GM18858 (cell line): ENCODE measurements at regions not wholly inside any gene's neighbourhood (a gene's known extent, or its start where the extent isn't known, plus 50 kb on each side); places are given as distances from the start of the nearest gene placed in this dataset.

Experiments used
- ATAC-seq: cut with Tn5 transposase; IDR thresholded peaks from one replicate; pipeline ENCODE4 v1.9.1; 2021; ENCODE audit not compliant: unreplicated experiment

DNA sequence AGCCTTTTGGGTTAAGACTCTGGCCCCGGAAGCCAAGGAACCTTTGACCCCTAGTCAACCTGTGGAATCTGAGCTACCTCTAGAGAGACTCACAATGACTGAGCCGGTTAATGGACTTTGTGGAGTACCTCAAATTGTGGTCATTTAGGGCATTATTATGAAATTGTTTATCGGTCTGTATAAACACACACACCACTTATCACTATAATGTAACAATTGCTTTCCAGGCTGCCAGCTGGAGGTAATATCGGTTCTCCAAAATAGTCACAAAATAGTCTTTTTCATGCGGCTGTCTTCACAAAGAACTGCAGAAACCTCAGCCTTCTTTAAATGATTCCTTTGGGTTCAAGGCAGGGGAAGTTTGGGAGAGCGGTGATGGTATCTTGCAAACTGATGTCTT, 144.2 kb downstream of the DACT1 start:
- ATAC-seq: no peak

DNA sequence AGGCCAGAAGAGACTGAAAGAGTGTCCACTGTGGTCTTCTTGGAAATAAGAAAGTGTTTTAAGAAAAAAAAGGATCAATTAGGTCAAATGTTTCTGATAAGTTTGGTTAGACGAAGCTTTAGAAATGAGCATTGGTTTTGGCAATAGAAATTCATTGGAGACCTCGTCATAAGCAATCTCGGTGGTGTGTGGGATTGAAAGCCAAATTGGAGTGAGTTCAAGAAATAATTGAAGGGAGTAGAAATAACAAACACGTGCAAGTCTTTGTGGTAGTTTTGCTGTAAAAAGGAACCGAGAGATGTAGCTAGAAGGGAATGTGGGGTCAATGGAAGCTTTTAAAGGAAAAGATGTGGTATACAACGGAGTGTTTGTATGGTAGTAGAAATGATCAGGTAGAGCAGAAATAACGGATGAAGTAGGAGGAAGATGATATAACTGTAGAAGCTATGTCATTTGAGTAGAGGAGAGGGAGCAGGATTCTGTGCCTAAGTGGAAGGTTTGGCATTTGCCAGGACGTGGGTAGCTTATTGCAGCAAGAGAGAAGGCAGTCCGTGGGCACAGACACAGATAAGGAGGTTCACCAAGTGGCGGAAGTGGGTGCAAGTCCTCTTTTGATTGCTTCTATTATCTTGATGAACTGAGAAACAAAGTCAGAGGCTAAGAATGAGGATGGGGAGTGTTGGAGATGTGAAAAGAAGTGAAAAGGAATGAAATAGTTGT, 146.2 kb downstream of the DACT1 start:
- ATAC-seq: no peak

DNA sequence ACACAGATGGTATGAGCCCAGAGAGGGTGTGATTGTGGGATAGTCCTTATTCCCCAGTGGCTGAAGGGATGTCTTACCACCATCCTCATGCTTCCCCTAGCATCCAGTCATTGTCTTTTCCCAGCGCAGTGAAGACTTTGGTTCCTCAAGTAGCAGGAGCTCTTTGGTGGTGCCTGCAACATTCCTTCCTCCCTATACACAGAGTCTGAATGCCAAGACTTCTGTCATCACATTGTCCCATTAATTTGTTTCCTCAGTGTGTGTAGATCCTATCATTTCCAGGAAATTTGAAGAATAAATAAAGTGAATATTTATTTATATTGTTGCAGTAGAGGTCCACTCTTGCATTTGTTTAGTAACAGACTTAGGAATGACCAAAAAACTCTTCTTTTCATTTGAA, 147.2 kb downstream of the DACT1 start:
- no peak for ATAC-seq

DNA sequence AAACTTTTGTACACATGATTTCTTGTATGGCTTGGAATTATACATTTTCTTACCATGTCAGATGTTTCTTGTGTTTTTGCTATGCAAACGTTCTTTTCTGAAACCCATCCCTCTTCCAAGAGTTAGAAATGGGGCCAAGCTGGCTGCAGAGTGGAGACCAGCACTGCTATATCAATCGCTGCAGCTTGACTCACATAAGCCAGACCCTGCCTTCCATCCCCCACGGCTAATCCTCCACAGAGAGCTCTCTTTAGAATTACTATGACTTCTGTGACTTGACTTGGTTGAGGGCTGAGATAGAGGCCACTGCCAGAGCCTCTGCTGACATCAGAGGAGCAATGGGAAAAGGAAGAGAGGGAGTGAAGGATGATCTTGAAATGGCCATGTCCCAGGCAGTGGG, 147.9 kb downstream of the DACT1 start:
- ATAC-seq: no peak

DNA sequence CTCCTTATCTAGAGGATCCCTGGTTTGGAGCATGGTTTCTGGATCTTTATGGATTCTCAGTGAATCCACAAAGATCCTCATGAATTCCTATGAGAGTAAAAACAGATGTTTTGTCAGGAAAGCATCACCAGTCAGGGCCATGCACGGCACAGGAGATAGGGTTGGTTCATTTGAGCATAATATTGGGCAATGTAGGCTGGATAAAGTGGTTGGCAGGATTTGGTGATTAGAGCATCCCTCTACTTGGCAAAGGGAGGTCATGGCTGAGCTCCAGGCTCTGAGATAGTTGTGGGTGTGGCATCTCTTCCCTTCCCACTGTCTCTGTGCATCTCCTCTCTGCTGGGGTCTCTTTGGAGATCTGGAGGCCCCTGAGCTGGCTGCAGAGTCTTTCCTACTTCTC, 149.8 kb downstream of the DACT1 start:
- ATAC-seq: no peak

- ATAC-seq: no peak
Measured at GRCh38 chr14:58788655-58789503, 151.1 kb downstream of the DACT1 start.

GRCh38 chr14:58789736-58790135, 152.0 kb downstream of the DACT1 start:
- ATAC-seq: no peak

- no peak for ATAC-seq
Measured at GRCh38 chr14:58792416-58792815, 154.7 kb downstream of the DACT1 start.

DNA sequence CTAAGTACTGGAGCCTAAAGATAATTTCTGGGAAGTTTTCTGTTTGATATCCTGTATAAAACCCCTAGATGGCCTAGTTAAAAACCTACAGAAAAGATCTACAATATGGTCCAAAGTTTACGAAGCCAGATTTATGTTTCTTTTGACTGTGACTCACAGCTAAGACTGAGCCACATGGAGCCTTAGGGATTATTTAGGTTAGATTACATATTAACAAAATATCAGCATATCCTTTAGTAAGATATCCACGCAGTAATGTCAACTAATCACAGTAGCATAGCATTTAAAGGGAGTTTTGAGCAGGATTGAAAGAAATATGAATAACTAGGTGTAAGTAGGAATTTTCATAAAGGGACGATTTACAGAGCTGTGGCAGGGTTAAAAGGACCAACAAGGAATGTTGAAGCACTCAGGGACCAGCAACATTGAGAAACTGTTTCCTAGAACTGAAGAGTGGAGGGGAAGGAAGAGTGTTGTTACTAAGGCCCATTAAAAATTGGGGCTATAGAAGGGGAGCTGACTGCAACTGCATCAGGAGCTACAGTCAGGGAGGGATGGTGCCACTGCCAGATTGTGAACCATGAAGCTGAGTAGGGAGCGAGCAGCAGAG, 155.5 kb downstream of the DACT1 start:
- ATAC-seq: no peak

- no peak for ATAC-seq
Measured at GRCh38 chr14:58794993-58795762, 157.4 kb downstream of the DACT1 start.

GRCh38 chr14:58796242-58797009, 158.7 kb downstream of the DACT1 start:
- ATAC-seq: no peak

GRCh38 chr14:58797010-58797429, 159.3 kb downstream of the DACT1 start:
- ATAC-seq: peak; percentile 65

DNA sequence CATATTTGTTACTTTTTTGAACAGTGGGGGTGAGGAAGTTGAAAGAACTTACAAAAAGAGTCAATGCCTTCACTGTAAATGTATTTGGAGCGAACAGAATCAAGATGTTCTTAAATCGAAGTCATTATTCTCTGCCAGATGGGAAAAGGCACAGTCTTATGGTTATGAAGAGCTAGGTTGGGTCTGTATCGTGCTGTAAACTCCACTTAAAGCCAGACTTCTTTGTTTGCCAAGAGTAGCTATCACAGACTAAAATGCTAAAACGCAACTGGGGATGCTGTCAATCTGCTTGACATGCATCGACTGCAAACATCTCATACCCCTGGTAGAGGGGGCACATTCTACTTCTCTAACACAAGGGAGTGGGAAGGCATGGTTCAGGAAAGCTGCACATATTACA, 160.4 kb downstream of the DACT1 start:
- no peak for ATAC-seq

DNA sequence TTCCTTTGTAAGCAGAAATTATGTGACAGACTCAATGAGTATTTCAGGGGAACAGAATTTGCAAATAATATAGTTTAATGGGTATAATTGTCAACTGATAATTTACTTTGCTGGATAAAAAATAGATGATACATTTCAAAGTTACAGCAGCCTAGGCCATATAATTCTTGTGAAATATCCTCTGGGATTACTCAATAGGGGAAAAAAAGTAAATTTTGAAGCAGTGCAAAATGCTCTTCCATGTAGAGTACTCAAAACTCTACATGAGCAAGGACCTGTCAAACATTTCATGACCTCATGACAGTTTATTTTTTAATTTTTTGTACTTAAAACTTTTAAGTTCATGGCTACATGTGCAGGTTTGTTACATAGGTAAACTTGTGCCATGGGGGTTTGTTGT, 163.3 kb downstream of the DACT1 start:
- no peak for ATAC-seq

GRCh38 chr14:58805057-58805456, 167.3 kb downstream of the DACT1 start:
- ATAC-seq: no peak

DNA sequence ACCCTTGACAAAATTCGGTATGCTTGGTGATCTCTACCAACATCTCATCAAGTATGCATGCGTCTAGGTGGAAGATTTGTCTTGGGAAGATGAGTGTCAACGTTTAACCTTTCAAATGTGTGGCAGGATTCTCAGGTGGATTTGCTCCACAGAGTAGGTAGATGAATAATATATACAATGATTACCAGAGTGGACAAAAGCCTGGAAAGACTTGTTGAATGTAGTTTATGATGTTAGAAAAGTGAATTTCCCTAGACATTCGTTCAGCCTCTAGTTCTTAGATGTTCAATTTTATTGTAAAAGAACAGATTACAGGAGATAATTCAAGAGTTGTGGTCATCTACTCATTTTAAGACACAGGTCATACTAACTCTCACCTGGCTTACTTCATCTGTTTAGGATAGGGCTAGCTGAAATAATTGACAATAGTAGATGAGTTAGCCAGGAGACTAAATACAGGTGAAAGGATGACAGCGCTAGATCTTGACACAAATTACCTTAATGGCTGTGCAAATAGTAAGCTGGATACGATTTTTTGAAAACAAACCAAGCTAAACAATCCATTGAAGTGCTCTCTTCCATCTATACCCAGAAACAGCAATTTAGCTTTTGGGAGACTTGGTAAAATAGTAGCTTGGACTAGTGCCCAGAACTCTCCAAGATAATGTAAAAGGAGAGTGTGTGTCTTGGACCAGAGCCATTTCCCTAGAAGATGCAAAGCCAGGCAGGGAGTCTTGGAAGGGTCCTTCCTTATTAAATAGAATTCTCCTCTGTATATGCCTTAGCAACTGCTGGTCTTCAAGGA, 168.0 kb downstream of the DACT1 start:
- no peak for ATAC-seq

- ATAC-seq: no peak
Measured at GRCh38 chr14:58807191-58807590, 169.4 kb downstream of the DACT1 start.

DNA sequence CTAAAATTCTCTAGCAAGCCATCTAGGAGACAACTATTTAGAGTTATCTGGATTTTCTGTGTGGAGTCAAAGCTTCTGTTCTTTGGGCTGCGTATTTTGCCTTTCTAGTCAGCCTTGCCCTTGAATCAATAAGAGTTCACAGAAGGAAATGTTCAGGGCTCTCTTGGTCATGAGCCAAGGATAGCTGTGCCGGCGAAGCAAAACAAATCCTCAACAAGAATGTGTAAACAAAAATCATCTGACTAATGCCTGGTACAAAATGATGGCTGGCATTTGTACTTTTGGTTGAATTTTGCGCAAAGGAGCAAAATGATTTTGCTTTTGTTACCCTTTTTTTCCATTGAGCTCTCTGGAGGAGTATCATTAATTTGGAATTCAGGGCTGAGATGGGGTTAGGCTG, 171.1 kb downstream of the DACT1 start:
- ATAC-seq: no peak

GRCh38 chr14:58809520-58809919, 171.8 kb downstream of the DACT1 start:
- ATAC-seq: no peak
